HCT116 (cell line): ENCODE measurements at regions not wholly inside any gene's neighbourhood (a gene's known extent, or its start where the extent isn't known, plus 50 kb on each side); places are given as distances from the start of the nearest gene placed in this dataset.

Source experiments
- ATAC-seq: fragments of 200-7000 bp; cut with Tn5 transposase; 2 replicates; pipeline ENCODE4 v1.9.1; 2020; ENCODE audit warnings: mild to moderate bottlenecking, moderate library complexity
- BruUV-seq: library from RNA; stranded (reverse); fragments of 400-500 nt; replicated peaks from 2 replicates; lab custom pipeline; 2021; lab: Mats Ljungman, UMichigan
- CTCF ChIA-PET: fragments of 300-600 bp; sonication (Branson Sonifier 250); formaldehyde crosslinking; loops from one replicate; lab custom pipeline; 2021; ENCODE audit warnings: antibody characterized with exemption; lab: Charles Lee
- POLR2A ChIA-PET: fragments of 300-600, 350-600 bp; sonication (Branson Sonifier 250); formaldehyde crosslinking; loops from one replicate; lab custom pipeline; 2021; ENCODE audit warnings: antibody characterized with exemption; lab: Charles Lee
- RAD21 ChIA-PET, 2 experiments: fragments of 300-600 bp; sonication (Branson Sonifier 250); formaldehyde crosslinking; loops; one replicate each; lab custom pipeline; 2023; ENCODE audit warnings: low total read pairs in 2 of 2; ENCODE audit not compliant: uncharacterized antibody in 2 of 2, unreplicated experiment in 2 of 2, low non-redundant PET in 1 of 2; lab: Charles Lee
- DNase-seq: peaks from one replicate; pipeline ENCODE4 v3.0.0-alpha.2; 2010; ENCODE audit warnings: low read depth, low spot score
- H2AFZ ChIP-seq: fragments of 200-600 bp; shearing (Covaris generic), sonication (generic); 2 replicates; pipeline ENCODE4 v1.6.1; 2017; ENCODE audit warnings: low read depth, mixed run types, mixed read lengths, antibody characterized with exemption, low read length; ENCODE audit not compliant: poor library complexity, severe bottlenecking
- H3K27ac ChIP-seq: 2 replicates; pipeline ENCODE4 v1.5.1; 2012; ENCODE audit warnings: low read depth, low read length
- H3K27me3 ChIP-seq: fragments of 200-600 bp; sonication (generic); 2 replicates; pipeline ENCODE4 v1.6.1; 2016; ENCODE audit warnings: mixed run types, low read length, mixed read lengths; ENCODE audit not compliant: insufficient read depth
- H3K36me3 ChIP-seq, 2 experiments: fragments of 200-500 bp in 1 of 2; fragments of 200-600 bp in 1 of 2; sonication (Bioruptor generic) in 1 of 2; sonication (generic) in 1 of 2; 2 replicates each; pipeline versions ENCODE4 v1.5.1 to v1.6.1; 2014 to 2016; ENCODE audit warnings: low read length in 2 of 2, inconsistent platforms in 1 of 2, mixed read lengths in 1 of 2, mixed run types in 1 of 2; ENCODE audit not compliant: insufficient read depth in 2 of 2, control insufficient read depth in 1 of 2
- H3K4me1 ChIP-seq, 2 experiments: fragments of 200-600 bp in 1 of 2; sonication (generic) in 1 of 2; 2 replicates each; pipeline versions ENCODE4 v1.5.1 to v1.6.1; 2012 to 2017; ENCODE audit warnings: low read length in 2 of 2, inconsistent platforms in 1 of 2, mild to moderate bottlenecking in 1 of 2, mixed read lengths in 1 of 2, mixed run types in 1 of 2, moderate library complexity in 1 of 2; ENCODE audit not compliant: insufficient read depth in 2 of 2, control insufficient read depth in 1 of 2
- H3K4me2 ChIP-seq: fragments of 200-600 bp; sonication (generic); 2 replicates; pipeline ENCODE4 v1.6.1; 2017; ENCODE audit warnings: mixed run types, low read length, mixed read lengths
- H3K4me3 ChIP-seq, 2 experiments: fragments of 200-600 bp in 1 of 2; sonication (generic) in 1 of 2; replicated peaks in 1 of 2; 2 replicates each; pipeline ENCODE4 v1.5.1; 2011 to 2016; ENCODE audit warnings: low read length in 2 of 2, control low read depth in 1 of 2, low read depth in 1 of 2, mild to moderate bottlenecking in 1 of 2, mixed read lengths in 1 of 2, mixed run types in 1 of 2
- H3K79me2 ChIP-seq: fragments of 200-600 bp; sonication (generic); 2 replicates; pipeline ENCODE4 v1.6.1; 2017; ENCODE audit warnings: mild to moderate bottlenecking, mixed run types, low read length, moderate library complexity, mixed read lengths; ENCODE audit not compliant: insufficient read depth
- H3K9ac ChIP-seq: fragments of 200-600 bp; sonication (generic); 2 replicates; pipeline ENCODE4 v1.6.1; 2016; ENCODE audit warnings: low read length, mixed read lengths
- H3K9me2 ChIP-seq: fragments of 200-600 bp; sonication (generic), shearing (Covaris generic); 2 replicates; pipeline ENCODE4 v1.6.1; 2017; ENCODE audit warnings: mixed run types, mild to moderate bottlenecking, moderate library complexity; ENCODE audit not compliant: insufficient read depth
- H3K9me3 ChIP-seq, 2 experiments: fragments of 200-500 bp in 1 of 2; fragments of 200-600 bp in 1 of 2; sonication (Bioruptor generic) in 1 of 2; sonication (generic) in 1 of 2; 2 replicates each; pipeline ENCODE4 v1.6.1; 2014 to 2017; ENCODE audit warnings: low read length in 2 of 2, mixed read lengths in 2 of 2, inconsistent platforms in 1 of 2, low read depth in 1 of 2, mild to moderate bottlenecking in 1 of 2, mixed run types in 1 of 2, moderate library complexity in 1 of 2; ENCODE audit not compliant: control insufficient read depth in 1 of 2, insufficient read depth in 1 of 2
- H4K20me1 ChIP-seq: fragments of 200-600 bp; sonication (generic), shearing (Covaris generic); 2 replicates; pipeline ENCODE4 v1.6.1; 2017; ENCODE audit warnings: mixed run types, mild to moderate bottlenecking, moderate library complexity; ENCODE audit not compliant: insufficient read depth
- CBX3 ChIP-seq: IDR thresholded peaks from 2 replicates; pipeline ENCODE4 v1.6.1; 2012; ENCODE audit warnings: low read depth
- CEBPB ChIP-seq: IDR thresholded peaks from 2 replicates; pipeline ENCODE4 v1.6.1; 2012; ENCODE audit warnings: low read depth
- EGR1 ChIP-seq: IDR thresholded peaks from 2 replicates; pipeline ENCODE4 v1.6.1; 2012; ENCODE audit warnings: low read depth
- EZH2 ChIP-seq: fragments of 200-600 bp; sonication (generic); IDR thresholded peaks from 2 replicates; pipeline ENCODE4 v1.6.1; 2017; ENCODE audit warnings: antibody characterized with exemption, mixed run types
- EZH2phosphoT487 ChIP-seq: fragments of 200-600 bp; IDR thresholded peaks from 2 replicates; pipeline ENCODE4 v1.6.1; 2018; ENCODE audit warnings: antibody characterized with exemption, borderline replicate concordance
- FOSL1 ChIP-seq: IDR thresholded peaks from 2 replicates; pipeline ENCODE4 v1.6.1; 2012; ENCODE audit warnings: low read depth
- JUND ChIP-seq: IDR thresholded peaks from 2 replicates; pipeline ENCODE4 v1.6.1; 2012
- POLR2AphosphoS5 ChIP-seq: IDR thresholded peaks from 2 replicates; pipeline ENCODE4 v1.6.1; 2011; ENCODE audit warnings: mild to moderate bottlenecking, low read depth, low read length, moderate library complexity
- RAD21 ChIP-seq: IDR thresholded peaks from 2 replicates; pipeline ENCODE4 v1.6.1; 2012; ENCODE audit warnings: low read depth, mild to moderate bottlenecking
- SIN3A ChIP-seq: IDR thresholded peaks from 2 replicates; pipeline ENCODE4 v1.6.1; 2012; ENCODE audit warnings: low read depth
- SP1 ChIP-seq: IDR thresholded peaks from 2 replicates; pipeline ENCODE4 v1.6.1; 2012; ENCODE audit warnings: low read depth
- SRF ChIP-seq: IDR thresholded peaks from 2 replicates; pipeline ENCODE4 v1.6.1; 2012; ENCODE audit warnings: low read depth
- YY1 ChIP-seq: IDR thresholded peaks from 2 replicates; pipeline ENCODE4 v1.6.1; 2011; ENCODE audit warnings: low read length, low read depth, moderate library complexity, mild to moderate bottlenecking; ENCODE audit not compliant: insufficient replicate concordance; ENCODE audit errors: extremely low read depth
- ZNF274 ChIP-seq: fragments of 200-500 bp; sonication (Bioruptor generic); IDR thresholded peaks from 2 replicates; pipeline ENCODE4 v1.6.1; 2014; ENCODE audit warnings: mild to moderate bottlenecking, low read depth, low read length, inconsistent platforms
- intact Hi-C: fragments of 100-400 bp; cut with micrococcal nuclease; formaldehyde crosslinking; loops from 2 replicates; pipeline ENCODE4 v1.10.0; 2022
- TF ChIP-seq, protein P1 (sequence below): IDR thresholded peaks from 2 replicates; pipeline ENCODE4 v1.6.1; 2012
- TF ChIP-seq, protein P2 (sequence below), 3 experiments: fragments of 200-600 bp in 1 of 3; sonication (generic) in 1 of 3; IDR thresholded peaks in 2 of 3; conservative IDR thresholded peaks in 1 of 3; 2 replicates each; pipeline ENCODE4 v1.5.1; 2012 to 2017; ENCODE audit warnings: low read depth in 2 of 3, low read length in 2 of 3, antibody characterized with exemption in 1 of 3, borderline replicate concordance in 1 of 3, control low read depth in 1 of 3, mild to moderate bottlenecking in 1 of 3, mixed read lengths in 1 of 3, mixed run types in 1 of 3, moderate library complexity in 1 of 3; ENCODE audit not compliant: insufficient read depth in 1 of 3

DNA sequence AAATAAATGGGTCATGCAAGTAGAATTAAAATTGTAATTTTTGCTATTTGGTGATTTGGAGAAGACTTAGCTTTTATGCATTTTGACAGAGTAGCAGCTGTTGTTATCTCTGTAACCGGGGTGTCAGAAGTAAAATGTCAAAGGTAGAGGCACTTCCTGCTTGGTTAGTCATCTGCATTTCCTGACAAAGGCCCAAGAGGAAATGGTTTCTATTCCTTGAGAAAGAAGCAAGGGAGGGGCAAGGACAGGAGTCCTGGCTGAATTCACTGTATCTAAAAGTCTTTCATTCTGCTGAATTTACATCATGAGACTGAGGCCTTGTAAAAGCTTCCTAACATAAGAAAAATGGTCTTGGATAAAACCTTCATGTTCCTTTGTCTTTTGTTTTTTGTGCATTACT, 550.9 kb upstream of the BOD1L1 start:
- CTCF ChIA-PET, result no interaction called here
- no peak overlapping the region for H3K27ac ChIP-seq

DNA sequence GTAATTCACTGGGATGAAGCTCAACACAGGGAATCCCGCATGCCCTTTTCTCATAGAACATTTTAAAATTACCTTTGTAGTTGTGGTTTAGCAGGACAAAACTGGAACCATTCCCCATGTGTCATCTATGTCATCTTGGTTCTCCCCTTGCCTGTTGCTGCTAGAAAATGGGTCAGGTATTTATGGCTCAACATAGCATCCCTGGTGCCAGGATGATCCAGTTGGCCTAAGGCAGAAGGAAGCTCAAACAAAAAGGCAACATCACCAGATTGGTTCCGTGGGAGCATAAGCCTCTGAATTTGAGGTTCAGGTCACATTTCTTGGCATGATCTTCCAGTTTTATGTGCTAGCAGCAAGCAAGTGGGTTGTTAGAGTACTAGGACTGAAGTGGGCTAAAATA, 552.6 kb upstream of the BOD1L1 start:
- intact Hi-C loops, result no loop called here
- peaks cover 0 to 15% of the 10 kb centered on the region in 2 experiments; a peak in 2 of 4 replicates for H3K9me3 ChIP-seq
- ChIA-PET RAD21 (no interaction called here), CTCF (no interaction called here), POLR2A (no interaction called here)
- H2AFZ ChIP-seq, result no peak overlapping the region
- no peak overlapping the region for H3K4me2 ChIP-seq
- no peaks in the 10 kb centered on the region for H4K20me1 ChIP-seq
- H3K4me3 ChIP-seq, result no peak overlapping the region
- TF ChIP-seq RAD21 (no peak), SRF (no peak), EGR1 (no peak), EZH2 (no peak), POLR2AphosphoS5 (no peak), SIN3A (no peak), FOSL1 (no peak), SP1 (no peak)
- TF ChIP-seq, protein P1, sequence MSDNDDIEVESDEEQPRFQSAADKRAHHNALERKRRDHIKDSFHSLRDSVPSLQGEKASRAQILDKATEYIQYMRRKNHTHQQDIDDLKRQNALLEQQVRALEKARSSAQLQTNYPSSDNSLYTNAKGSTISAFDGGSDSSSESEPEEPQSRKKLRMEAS, result no peak
- TF ChIP-seq, protein P2, sequence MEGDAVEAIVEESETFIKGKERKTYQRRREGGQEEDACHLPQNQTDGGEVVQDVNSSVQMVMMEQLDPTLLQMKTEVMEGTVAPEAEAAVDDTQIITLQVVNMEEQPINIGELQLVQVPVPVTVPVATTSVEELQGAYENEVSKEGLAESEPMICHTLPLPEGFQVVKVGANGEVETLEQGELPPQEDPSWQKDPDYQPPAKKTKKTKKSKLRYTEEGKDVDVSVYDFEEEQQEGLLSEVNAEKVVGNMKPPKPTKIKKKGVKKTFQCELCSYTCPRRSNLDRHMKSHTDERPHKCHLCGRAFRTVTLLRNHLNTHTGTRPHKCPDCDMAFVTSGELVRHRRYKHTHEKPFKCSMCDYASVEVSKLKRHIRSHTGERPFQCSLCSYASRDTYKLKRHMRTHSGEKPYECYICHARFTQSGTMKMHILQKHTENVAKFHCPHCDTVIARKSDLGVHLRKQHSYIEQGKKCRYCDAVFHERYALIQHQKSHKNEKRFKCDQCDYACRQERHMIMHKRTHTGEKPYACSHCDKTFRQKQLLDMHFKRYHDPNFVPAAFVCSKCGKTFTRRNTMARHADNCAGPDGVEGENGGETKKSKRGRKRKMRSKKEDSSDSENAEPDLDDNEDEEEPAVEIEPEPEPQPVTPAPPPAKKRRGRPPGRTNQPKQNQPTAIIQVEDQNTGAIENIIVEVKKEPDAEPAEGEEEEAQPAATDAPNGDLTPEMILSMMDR (IDR thresholded peaks at IDR 0.05 in 2 of 3, conservative IDR thresholded peaks at IDR 0.05 in 1 of 3; ENCODE audit: borderline replicate concordance in 1 of 3, insufficient read depth in 1 of 3, low read depth in 2 of 3, low read length in 2 of 3), result no peak
- ATAC-seq (no peak), DNase-seq (no peak)
- no peaks in the 10 kb centered on the region for H3K27me3 ChIP-seq
- BruUV-seq, result no TSS peak
- no peak overlapping the region for H3K9ac ChIP-seq
- H3K9me2 ChIP-seq, result no peaks in the 10 kb centered on the region
- H3K27ac ChIP-seq, result no peak overlapping the region
- no peaks in the 10 kb centered on the region for H3K79me2 ChIP-seq
- no peaks in the 10 kb centered on the region for H3K36me3 ChIP-seq
- H3K4me1 ChIP-seq, result no peaks in the 10 kb centered on the region

More for the DNA sequence above, 550.9 kb upstream of the BOD1L1 start:
- no peak overlapping the region for H3K4me2 ChIP-seq
- ATAC-seq (no peak), DNase-seq (no peak)
- POLR2A ChIA-PET, result no interaction called here
- TF ChIP-seq EZH2, result no peak
- TF ChIP-seq SP1, result no peak
- no peak for TF ChIP-seq RAD21
- TF ChIP-seq EZH2phosphoT487, result no peak
- TF ChIP-seq ZNF274, result no peak
- TF ChIP-seq YY1, result no peak
- TF ChIP-seq CEBPB, result no peak
- TF ChIP-seq JUND, result no peak
- TF ChIP-seq POLR2AphosphoS5, result no peak
- no peak for TF ChIP-seq SRF
- TF ChIP-seq CBX3, result no peak
- TF ChIP-seq, protein P2 (IDR thresholded peaks at IDR 0.05 in 2 of 3, conservative IDR thresholded peaks at IDR 0.05 in 1 of 3; ENCODE audit: borderline replicate concordance in 1 of 3, insufficient read depth in 1 of 3, low read depth in 2 of 3, low read length in 2 of 3), result no peak
- no peaks in the 10 kb centered on the region for H3K9me2 ChIP-seq
- no TSS peak for BruUV-seq
- no peaks in the 10 kb centered on the region for H4K20me1 ChIP-seq
- no peak overlapping the region for H3K9ac ChIP-seq
- intact Hi-C loops, result no loop called here
- H3K4me1 ChIP-seq, result no peaks in the 10 kb centered on the region
- H2AFZ ChIP-seq, result no peak overlapping the region
- peaks cover 0 to 15% of the 10 kb centered on the region in 2 experiments; a peak in 2 of 4 replicates for H3K9me3 ChIP-seq
- no peaks in the 10 kb centered on the region for H3K79me2 ChIP-seq
- no peak overlapping the region for H3K4me3 ChIP-seq
- H3K27me3 ChIP-seq, result no peaks in the 10 kb centered on the region
- no peaks in the 10 kb centered on the region for H3K36me3 ChIP-seq
- RAD21 ChIA-PET, result no interaction called here
